ENCODE measurements at regions not wholly inside any gene's neighbourhood (a gene's known extent, or its start where the extent isn't known, plus 50 kb on each side); places are given as distances from the start of the nearest gene placed in this dataset.

DNA sequence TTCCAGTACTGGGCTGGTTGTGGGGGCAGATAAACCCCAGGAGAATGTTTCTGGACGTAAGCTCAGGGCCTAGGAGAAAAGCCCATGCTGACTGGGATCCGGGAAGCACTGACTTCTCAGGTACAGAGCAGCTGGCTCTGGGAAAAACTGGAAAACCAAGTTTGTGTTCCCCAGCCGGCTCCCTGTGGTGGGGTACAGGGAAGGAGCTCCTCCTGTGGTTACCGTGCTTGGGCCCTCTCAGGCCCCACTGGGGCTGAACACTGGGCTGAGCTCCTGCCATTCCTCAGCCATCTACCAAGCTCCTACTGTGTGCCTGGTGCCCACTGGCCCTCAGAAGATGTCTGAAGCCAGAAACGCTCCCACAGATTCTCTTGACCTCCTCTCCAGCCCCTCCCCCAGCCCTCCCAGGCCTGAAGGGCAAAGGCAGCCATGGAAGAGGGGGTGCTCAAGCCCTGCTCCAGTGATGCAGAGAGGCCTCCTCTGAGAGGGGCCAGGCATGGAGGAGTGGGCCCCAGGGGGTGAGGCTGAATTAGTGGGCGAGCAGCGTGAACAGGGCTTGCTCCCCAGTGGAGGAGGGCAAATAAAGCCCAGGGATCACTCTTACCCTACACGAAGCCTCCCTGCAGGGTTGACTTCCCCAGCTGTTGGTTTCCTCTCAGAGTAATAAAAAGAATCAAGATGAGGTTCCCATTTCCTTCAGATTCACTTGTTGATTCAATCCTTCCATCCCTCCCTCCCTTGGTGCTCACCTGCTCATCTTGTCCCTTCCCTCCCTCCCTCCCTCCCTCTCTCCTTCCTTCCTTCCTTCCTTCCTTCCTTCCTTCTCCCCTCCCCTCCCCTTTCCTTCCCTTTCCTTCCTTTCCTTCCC lies 100.0 kb downstream of the VEGFA start:
- no peak for DNase-seq (ENCODE audit: low spot score)

DNA sequence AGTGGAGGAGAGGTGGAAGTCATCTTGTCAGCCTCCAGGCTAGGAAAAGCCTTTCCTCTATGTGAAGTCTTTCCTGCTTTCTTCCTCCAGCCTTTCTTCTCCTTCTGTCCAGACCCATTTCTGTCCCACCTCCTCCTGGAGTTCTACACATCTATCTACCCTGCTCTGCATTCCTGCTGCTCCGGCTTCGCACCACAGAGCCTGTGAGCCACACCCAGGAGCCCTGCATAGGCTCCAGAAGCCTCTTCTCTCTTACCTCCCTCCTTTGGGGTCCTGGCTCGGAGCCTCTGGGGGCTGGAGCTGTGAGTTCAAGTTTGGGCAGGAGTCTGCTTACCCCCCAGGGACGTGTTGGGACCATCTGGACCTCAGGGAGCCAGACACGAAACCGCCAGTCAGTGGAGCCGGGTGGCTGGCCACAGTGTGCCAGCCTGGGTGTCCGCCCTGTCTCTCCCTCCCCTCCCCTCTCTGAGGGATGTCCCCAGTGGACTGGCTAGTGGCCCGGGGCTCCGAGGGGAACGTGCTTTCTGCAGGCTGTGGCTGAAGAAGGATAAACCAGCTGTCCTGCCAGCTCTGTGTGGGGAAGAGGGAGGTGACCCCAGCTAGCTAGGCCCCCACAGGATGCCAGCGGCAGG lies 99.2 kb downstream of the VEGFA start:
- no peak for DNase-seq (ENCODE audit: low spot score)

DNA sequence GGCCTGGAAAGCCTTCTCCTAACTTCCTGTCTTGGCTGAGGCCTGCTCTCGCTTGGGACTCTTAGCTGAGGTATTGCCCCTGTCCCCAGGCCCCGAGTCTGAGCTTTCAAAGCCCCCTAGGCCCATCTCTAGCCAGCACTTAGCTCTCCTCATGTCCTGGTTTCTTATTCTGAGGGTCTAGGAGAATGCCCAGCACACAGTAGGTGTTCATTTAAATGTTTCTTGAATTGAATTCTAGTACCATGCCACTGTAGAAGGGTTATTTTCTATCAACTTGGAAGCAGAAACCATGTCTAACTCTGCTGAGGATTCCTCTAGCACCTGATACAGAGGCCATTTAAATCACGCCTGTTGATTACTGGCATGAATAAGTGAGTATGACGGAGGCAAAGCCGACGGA lies 98.5 kb downstream of the VEGFA start:
- DNase-seq (ENCODE audit: low spot score) = no peak

DNA sequence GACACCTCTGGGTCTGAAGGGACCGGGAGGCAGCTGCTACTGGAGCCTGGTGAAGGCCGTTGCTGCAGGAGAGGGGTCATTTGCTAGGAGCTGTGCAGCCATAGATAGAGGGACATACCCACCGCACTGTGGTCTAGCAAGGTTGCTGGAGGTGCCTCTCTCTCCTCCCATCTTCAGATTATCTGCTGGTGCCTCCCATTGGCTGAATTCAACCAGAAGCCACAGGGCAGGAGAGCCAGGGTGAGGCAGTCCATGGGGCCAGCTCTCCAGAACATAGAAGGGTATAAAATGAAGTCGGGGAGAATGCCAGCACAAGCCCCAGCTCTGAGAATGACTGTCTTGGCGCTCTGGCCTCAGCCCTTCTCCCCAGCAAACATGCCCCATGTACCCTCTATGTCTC lies 98.0 kb downstream of the VEGFA start:
- no peak for DNase-seq (ENCODE audit: low spot score)

DNA sequence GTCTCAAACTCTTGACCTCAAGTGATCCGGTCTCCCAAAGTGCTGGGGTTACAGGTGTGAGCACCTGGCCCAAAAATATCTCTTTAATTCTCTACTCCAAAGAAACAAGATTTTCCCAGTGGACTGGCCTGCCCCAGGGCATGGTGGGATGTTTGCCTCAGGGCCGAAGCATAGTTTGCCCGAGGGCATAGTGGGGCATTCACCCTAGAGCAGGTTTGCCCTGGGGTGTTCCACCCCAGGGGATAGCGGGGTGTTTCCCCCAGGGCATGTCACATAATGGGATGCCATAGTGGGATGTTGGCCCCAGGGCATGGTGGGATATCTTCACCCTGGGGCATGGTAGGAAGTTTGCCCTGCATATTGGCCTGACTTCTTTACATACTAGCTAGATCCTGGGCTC lies 97.2 kb downstream of the VEGFA start:
- DNase-seq (ENCODE audit: low spot score) = no peak

DNA sequence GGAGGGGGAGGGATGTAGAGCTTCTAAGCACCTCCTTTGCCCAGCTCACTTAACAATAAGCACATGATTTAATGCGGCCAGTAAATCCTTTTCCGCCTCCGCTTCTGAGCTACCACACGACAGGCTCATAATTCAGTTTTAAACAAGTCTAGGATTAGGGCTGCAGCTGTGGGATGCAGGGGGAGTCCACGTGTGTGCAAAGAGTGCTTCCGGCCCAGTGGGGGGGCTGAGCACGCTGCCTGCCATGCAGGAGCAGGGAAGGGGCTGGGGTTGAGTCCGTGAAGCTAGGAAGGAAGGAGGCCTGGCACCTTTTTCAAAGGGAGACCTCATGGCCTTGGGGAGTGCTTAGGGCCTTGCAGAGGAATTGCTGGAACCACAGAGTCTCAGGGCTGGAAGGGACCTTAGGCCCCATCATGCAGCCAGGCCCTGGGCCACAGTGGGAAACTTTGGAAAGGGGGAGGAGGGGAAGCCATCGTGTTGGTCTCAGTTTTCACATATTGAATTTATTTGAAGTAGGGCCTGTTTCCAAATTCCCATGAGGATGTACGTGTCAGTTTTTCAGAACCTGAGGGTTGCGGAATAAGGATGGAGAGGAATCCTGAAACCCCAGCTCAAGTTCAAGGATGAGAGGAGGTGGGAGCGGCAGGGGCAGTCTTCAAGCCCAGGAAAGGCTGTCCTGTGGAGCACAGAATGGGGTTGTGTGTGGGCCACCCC lies 96.1 kb downstream of the VEGFA start:
- DNase-seq (ENCODE audit: low spot score) = no peak

DNA sequence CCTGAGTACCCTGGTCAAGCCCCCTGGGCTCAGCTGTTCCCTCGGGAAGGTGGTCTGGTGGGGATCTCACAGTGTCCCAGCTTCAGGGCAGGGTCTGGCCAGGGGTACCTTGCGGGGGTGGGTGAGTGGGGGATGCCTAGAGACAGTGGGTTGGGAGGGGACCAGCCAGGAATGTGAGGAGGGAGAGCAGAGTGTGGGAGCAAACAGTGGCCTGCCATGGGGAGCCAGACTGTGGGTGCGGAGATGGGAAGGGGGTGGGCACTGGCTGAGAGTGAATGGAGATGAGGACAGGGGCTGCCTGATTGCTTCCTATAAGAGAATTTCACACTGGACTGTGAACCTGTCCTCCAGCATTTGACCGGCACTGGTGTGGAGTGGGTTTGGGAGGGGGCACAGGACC lies 95.1 kb downstream of the VEGFA start:
- no peak for DNase-seq (ENCODE audit: low spot score)

DNA sequence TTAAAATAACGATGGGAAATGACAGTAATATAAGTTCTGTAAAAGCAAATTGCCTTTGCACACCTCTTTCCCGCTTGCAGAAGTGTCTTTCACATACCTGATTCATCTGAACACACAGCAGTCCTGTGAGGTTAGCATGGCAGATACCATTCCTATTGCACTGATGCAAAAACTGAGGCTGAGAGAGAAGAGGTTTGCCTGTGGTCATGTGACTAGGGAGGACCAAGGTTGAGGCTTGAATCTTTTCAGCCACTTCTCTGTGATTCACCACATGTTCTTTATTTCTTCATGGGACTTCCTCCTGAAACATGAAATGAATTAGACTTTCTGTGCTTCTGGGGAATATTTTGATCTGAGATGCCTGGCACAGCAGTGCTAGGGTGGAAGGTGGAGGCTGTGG lies 92.9 kb downstream of the VEGFA start:
- no peak for DNase-seq (ENCODE audit: low spot score)

DNA sequence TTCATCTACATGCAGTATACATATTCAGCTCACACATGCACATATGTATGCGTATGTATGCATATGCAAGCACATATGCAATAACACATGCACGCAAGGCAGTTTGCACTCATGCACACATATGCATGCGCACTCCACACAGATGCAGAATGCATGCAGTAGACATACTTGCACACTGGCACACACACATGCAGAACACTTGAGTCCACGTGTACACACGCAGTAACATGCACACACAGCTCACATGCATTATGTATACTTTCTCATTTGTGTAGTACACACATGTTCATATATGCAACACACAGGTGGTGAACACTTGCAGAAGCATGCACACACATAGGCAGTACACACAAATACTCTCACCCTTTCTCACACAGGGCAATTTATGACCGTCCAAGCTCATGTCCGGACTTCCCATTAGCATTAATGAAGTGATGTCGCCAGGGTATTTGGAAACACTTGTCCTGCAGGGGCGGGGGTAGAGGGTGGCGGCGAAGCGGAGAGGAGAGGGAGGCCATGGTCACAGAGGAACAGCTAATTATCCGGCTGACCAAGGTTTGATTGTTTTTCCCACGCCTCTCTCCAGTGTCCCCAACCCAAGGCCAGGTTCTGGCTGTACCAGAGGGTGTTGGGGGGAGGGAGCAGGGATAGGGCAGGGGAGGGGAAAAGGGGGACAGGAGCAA lies 91.3 kb downstream of the VEGFA start:
- no peak for DNase-seq (ENCODE audit: low spot score)

DNA sequence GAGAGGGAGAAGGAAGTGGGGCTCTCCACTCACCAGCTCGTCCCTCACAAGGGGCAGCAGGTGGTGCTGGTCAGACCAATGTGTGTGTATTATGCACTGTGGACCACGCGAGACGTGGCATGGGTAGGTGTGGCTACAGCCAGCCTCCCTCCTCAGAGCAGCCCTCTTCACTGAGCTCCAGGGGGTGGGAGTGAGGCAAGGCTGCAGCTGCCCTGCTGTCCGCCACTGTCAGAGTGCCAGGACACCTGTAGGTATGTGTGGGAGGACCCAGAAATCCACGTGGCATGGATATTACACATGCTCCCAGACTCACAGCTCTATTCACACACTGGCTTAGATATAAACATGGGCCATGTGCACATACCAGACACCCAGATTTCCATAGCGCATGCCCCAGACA lies 90.3 kb downstream of the VEGFA start:
- DNase-seq (ENCODE audit: low spot score) = no peak

DNA sequence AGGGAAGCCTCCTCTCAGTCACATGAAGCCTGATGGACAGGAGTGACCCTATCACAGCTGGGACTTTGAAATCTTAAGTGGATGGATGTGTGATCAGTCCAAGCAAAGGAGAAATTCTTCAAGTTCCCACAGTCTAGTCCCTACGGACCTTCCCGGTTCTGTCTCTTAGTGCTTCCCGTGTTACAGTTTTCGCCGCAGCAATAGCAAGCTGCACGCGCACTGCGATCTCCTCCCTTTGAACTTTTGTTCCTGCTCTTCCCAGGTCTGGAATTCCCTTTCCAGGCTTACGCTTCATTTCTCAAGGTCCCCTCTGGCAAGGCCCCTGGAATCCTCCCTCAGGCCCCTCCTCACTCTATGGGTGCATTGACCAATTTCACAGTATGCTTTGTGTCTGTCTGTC lies 89.2 kb downstream of the VEGFA start:
- no peak for DNase-seq (ENCODE audit: low spot score)

DNA sequence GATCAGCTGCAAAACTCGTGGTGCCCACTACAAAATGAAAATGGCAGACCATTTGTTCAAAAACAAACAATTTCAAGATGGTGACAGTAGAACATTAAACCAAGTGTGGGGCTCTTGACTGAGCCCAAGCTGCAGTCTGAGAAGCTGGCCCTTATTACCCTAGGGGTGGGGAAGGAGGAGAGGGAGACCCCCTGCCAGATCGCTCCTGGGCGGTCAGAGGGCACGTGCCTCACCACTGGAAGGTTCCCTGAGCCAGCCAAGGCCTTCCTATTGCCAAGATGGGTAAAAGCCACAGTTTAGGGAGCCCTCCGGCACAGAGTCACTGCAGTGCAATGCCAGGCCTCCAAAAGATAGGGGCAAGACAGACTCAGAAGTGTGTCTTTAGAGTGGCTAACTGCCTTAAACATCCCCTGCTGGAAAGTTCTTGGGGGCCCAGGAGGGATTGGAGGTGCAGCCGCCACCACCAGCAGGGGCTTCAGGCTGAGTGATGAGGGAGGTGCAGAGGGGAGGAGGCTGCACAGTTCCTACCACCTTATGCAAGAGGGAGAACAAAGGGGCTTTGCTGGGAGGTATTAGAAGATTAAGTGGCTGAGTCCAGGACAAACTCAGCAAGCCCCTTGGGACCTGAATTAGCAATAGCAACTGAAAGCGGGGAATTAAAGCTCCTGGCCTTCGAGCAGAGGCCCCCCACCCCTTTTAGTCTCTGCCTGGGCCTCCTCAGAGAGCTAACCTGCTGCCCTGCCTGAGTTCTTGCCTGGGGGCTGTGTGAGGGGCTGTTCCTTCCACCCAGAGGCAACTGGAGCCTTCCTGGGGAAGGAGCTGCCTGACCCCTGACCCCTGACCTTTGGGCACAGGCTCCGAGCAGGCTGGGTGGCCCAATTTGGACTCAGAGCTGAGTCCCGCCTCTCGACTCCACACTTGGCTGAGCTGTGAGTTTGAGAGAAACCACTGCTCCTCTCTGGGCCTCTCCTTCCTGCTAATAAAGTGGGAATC lies 88.4 kb downstream of the VEGFA start:
- no peak for DNase-seq (ENCODE audit: low spot score)

DNA sequence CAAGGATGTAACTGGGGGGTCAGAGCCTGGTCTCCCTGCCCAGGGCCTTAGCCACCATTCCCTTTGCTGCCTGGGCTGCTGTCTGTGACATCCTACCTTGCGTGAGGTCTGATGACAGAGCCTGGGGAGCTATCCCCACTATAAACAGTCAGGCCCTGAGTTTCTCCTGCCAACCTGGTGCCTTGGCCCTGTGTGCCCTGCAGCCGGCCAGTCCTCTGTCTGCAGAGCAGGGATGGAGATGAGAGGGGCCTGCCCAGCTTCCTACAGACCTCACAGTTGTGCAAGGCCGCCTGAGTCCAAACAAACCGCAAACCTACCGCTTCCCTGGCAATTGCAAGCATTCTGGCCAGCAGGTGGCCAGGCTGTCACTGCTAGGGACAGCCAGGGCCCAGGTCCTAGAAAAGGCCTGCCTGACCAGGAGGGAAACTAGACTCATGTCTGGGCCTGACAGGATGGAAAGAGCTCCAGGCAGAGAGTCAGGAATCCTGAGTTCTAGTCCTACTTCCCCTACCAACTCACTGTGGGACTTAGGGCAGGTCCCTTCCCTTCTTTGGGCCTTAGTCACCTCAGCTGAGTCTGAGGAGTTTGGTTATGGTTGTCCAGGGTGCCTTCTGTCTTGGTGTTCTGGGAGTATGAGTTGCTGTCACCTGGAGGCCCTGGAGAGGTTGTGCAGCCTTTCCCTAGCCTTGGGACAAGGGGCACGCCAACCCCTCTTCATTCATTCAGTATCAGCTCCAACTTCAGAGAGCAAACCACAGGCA lies 86.2 kb downstream of the VEGFA start:
- DNase-seq (ENCODE audit: low spot score) = no peak

DNA sequence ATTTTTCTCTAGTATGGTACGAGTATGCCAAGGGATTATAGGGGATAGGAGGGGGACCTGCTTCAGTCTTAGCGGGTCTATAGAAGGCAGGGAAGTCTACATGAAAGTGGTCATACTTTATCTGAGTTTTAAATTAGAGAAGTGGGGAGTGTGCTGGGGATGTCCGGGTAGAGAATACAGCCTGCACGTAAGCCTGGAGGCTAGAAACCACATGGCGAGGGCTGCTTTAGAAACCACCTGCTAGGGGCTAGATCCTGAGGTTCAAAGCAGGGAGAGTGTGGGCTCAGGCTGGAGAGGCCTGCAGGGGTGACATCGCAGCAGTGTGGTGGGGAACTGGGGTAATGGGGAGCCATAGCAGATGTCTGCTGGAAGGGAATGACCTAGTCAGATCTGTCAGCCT lies 85.2 kb downstream of the VEGFA start:
- DNase-seq (ENCODE audit: low spot score) = no peak

DNA sequence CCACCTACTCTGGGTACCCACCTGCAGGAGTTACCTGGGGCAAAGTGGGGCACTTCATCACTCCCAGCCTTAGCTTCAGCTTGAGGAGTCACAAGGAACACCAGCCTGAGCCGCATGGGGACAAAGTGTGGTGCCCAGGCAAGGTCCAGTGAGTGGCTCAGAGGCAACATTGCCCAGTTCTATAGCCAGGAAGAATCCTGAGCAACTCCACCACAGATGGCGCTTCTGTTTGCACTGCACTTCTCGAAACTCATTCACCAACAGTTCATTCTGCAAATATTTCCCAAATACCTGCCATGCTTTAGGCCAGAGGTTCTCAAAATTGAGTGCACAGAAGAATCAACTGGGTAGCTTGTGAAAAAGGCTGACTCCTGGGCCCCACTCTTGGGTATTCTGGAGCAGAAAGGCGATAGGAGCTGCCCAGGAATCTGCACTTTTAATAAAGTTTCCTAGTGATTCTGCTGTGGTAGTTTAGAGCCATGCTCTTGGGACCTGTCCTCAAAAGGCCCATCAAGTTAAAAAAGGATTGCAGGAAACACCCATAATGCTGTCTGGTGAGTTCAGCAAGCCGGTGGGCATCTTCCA lies 83.1 kb downstream of the VEGFA start:
- DNase-seq (ENCODE audit: low spot score) = no peak

DNA sequence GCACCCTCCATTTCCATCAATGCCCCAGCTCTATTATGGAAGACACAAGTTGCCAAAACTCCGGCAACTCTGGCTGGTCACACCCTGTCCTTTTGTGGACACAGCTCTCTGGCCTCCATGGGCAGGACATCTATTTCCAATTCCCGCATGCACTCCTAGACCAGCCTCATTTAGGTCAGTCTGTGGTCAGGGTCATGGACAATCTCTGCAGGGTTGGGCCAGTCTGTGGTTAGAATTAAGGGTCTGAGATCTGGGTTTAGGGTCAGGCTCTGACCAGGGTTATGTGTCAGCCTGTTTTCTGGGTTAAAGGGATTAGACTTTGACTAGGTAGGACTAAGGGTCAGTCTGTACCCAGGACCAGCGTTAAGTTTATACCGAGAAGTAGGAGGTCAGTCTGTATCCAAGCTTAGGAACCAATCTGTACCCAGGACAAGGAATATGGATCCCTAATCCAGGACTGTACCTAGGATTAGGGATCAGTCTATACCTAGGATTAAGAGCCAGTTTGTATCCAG lies 82.4 kb downstream of the VEGFA start:
- DNase-seq (ENCODE audit: low spot score) = no peak

DNA sequence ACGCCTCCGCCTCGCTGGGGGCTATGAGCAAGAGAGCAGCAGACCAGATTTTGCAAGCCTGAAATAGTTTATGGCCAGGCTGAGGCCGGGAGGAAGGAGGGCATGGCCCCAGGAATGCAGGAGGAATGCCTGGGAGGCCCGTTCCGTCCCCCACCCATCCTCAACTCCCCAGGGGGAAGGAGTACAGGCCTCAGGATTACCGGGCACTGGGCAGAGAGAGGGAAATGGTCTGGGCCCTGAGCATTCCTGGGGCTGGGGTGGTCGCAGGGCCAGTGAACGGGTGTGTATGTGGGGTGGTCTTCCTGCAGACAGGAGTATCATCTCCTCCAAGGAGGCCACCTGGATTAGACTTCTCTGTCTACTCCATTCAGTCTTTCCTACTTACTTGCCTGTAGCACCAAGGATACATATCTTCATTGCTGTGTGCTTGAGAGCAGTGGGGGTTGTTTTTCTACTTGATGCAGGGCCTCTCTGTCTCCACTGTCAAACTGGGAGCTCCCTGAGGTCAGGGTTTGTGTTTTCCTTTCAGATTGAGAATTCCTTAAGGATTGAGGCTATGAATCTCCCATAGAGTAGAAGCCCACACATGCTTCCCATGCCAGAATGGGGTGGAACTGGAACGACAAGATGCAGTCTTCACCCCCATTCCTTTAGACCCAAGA lies 81.3 kb downstream of the VEGFA start:
- no peak for DNase-seq (ENCODE audit: low spot score)

DNA sequence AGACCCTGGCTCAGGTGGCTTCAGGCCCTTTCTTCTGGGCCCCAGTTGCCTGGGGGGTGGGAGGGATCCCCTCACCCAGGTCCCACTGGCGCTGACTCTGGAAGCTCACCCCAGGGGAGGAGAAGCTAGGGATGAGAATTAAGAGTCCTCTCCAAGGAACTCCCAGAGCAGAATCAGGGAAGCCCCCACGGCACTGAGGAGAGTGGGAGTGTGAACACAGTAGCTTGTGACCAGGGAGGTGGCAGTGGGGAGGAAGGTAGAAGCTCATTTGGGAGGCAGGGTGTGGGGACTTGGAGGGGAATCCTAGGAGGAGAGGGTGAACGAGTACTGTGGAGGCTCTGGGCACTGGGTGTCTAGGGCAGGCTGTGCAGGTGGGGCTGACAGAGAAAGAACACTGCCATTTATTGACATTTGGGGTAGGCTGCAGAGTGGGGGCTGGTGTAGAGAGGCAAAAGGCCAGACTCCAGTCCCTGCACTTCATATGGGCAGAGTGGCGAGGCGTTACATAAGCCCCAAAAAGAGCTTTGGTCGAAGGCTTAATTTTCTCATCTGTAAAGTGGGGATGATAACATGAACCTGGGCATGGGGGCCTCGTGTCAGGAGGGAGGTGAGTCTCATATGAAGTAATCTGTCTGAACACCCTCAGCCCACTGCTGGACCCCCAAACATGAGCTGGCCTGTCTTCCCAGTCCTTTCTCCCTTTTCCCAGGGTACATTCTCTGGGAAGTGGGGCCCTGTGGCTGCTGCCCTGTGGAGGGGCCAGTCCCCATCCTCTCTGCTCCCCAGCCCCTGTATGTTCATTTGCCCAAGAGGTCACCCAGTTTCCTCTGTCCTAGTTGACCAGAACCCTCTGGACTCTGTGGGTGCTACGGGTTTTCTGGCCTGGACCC lies 80.5 kb downstream of the VEGFA start:
- no peak for DNase-seq (ENCODE audit: low spot score)

Measured in pons (tissue), 1 donor.